Fibroblast of skin of left quadriceps (primary cell): ENCODE measurements at regions not wholly inside any gene's neighbourhood (a gene's known extent, or its start where the extent isn't known, plus 50 kb on each side); places are given as distances from the start of the nearest gene placed in this dataset.
"Not testable (repeated sequence)": the region's sequence is repeated elsewhere in the genome, so short reads cannot be mapped to it uniquely, and the experiment has no call there.

Experiments
- DNase-seq, 2 experiments: peaks; one replicate each; pipeline ENCODE4 v3.0.0-alpha.2; 2013; ENCODE audit warnings: low read depth in 2 of 2

DNA sequence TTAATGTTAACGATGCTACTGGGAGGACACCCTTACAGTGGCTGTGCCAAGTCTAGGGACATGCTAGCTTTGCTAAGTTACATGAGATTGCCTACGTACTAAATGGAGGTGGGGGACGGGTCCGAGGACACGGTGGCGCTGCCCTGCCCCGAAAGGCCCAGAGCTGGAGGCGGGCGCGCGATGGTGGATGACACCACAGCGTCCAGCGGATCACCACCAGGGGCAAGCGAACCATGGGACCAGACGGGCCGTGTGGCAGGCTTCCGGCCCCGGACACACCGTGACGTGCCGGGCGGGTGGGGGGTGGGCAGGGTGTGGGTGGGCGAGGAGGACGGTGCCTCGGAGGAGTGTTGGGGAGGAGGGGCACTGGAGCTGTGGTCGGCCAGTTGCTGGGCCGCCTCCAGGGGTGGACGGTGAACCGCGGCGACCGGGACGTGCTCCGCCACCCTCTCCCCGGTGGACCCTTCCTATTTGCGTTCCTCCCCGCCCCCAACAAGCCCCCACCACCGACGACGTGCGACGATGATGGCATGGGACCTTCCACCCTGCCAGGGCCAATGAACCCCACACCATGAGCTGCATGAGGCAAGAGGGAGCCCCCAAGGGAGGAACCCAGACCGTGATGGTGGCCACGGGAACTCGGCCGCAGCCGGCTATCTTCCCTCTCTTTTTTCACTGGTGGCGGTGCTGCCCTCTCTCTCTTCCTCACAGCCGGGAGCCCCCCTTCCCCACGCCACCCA is 773.3 kb upstream of the DEFB115 start:
- DNase-seq: no peak

DNA sequence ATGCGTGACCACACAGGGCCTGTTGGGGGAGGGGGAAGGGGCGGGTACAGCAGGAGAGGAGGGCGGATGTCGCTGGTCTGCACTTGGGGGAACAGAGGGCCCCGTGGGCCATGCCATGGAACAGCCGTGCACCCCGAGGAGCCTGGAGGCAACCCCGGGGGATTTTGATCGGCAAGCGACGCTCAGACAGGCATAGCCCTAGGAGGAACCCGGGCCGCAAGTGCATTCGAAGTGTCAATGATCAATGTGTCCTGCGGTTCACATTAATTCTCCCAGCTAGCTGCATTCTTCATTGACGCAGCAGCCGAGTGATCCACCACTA is 772.8 kb upstream of the DEFB115 start:
- no peak for DNase-seq

DNA sequence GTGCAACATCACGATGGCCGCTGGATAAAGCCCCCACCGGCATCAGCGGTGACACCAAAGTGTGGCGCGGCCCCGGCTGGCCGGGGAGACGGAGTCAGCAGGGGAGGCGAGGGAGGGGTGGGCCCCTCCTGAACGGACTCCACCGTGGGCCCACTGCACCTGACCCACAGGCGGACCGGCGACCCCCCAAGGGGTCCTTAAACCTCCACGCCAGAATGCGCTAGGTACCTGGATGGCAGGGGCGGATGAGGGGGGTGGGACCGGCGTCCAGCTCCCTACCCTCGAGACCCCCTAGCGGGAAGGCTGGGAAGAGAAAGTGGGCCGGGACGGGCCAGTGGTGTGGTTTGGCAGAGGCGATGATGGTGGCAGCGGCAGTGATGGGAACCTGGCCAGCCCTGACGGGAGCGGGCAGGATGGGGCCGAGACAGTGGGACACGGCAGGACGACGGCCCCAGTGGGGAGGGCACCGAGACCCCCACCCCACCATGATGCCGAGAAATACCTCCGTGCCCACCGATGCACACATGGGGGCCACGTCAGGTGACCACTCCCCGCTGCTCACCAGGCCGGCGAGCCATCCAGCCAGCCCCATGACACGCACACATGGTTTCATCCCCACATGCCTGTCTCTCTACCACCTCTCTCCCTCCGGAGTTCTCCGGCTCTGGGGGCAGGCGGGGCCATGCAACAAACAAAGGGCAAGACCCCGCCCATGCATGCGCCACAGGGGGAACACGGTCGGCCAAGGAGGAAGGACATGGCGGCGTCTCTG is 771.9 kb upstream of the DEFB115 start:
- no peak for DNase-seq

DNA sequence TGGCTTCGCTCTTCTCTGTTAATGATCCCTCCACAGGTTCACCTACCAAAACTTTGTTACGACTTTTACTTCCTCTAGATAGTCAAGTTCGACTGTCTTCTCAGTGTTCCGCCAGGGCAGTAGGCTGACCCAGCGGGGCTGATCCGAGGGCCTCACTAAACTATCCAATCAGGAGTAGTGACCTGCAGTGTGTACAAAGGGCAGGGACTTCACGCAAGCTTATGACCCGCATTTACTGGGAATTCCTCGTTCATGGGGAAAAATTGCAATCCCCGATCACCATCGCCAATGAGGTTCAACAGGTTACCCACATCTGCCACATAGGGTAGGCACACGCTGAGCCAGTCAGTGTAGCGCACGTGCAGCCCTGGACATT is 771.4 kb upstream of the DEFB115 start:
- DNase-seq: no peak

DNA sequence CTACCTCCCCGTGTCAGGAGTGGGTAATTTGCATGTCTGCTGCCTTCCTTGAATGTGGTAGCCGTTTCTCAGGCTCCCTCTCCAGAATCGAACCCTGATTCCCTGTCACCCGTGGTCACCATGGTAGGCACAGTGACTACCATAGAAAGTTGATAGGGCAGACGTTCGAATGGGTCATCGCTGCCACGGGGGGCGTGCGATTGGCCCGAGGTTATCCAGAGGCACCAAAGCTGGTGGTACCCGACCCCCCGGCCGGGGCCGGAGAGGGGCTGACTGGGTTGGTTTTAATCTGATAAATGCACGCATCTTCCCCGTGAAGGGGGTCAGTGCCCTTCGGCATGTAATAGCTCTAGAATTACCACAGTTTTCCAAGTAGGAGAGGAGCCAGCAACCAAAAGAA is 770.0 kb upstream of the DEFB115 start:
- not testable (repeated sequence) for DNase-seq

DNA sequence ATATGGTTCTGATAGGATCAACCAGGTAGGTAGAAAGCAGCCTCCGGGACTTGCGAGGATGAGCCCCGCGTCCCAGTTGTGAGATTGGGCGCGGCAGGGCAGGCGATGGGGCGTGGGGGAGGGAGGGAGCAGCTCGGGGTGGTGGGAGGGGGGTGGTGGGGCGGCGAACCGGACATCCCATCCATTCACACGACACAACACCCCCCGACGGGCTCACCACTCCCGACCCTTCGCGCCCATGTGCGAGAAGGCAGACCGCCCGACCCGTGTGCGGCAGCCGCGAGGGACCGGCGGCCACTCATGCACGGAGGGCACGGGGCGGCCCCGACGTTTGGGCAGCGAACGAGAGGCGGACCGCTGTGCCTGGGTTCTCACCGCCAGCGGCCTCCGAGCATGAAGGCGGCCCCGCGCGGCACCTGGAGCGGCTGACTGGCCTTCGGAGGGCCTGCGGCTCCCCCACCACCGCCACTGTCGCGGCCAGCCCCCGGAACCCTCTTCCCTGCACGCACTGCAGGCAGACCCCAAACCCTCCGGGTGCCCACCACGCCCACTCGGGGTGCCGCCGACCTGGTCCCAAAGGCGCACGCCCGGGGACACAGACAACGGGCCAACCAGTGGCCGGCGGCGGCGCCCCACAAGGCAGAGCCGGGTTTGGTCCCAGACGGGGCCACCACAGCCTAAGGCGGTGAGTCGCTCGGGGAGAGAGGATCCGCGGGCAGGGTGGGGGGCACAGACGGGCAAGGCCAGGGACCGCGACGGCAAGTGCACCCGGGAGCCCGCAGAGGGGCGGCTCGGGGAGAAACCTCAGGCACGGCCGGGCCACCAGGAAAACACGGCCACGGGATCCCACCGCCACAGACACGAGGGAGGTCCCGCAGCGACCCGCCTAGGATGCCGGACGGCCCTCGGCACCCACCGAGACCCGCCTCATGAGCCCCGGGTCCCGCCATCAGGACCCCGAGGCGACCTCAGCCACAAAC is 769.2 kb upstream of the DEFB115 start:
- DNase-seq: no peak

DNA sequence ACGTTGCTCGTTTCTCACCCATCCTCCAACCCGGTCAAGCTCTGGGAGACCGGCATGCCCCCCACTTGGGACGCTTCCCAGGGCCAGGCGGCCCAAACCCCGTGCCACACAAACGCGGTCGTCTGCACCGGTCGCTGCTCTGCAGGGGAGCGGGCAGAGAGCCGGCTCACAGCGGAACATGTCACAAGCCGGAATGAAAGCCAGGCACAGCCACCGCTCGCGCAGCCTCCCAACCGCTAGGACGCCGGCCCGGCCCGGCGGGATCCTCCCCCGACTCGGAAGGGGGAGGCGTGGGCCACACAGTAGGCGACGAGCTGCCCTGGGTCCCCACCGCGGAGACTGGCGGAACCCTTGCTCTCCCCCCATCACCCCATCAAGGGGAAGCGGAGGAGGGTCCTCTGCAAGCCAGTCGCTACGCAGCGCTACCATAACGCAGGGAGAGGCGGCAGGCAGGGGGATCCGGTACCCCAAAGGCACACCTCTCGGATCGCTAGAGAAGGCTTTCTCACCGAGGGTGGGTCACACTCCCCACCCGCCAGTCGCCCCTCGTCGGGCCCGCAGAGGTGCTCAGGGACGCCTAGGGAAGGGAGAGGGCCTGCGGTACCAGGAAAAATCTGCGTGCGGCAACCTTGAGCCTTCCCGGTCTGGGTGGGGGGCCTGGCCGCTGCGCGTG is 768.4 kb upstream of the DEFB115 start:
- no peak for DNase-seq

DNA sequence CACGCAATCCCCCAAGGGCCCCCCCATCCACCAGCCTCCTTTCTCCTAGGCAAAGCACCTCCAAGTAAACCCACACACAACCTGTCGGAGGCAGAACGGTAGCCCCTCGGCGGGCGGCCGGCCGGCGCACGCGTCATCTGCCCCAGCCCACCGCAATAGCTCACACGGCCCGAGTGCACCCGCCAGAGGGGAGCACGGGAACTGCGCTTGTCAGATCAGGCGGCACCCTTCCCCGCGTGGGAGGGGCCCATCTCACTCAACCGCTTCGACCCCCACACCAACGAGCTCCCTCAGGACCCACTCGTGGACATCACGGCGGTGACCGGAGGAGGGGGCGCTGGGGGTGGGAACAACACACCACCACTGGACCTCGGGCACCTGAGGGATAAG is 767.9 kb upstream of the DEFB115 start:
- DNase-seq: no peak

DNA sequence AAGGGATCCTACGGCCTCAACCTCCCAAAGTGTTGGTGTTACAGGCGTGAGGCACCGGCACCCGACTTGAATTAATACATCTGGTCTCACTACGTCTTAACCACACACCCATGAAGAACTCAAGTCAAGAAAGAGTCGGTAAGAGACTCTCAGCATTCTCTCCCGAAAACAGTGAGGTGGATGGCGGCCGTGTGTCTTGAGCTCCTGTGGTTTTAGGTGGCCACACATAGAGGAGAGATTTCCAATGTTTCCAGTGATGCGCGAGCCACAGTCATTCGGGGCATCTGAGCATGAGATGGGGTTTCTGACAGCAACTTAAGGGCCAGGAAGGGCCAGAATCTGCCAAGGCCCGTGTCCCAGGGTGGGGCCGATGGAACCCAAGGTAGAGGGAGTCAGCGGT is 766.4 kb upstream of the DEFB115 start:
- no peak for DNase-seq

DNA sequence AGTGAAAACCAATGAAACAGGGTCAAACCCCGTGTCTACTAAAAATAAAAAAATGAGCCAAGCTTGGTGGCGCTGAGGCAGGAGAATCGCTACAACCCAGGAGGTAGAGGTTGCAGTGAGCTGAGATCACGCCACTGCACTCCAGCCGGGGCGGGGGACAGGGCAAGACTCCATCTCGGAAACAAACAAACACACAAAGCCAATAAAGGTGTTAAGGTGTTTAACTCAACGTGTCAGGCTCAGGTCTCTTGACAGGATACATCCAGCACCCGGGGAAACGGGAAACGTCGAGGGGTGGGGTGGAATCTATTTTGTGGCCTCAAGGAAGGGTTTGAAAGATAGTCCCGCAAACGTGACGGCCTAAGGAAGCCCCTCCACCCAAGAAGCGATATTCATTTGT is 760.8 kb upstream of the DEFB115 start:
- DNase-seq: not testable (repeated sequence)

DNA sequence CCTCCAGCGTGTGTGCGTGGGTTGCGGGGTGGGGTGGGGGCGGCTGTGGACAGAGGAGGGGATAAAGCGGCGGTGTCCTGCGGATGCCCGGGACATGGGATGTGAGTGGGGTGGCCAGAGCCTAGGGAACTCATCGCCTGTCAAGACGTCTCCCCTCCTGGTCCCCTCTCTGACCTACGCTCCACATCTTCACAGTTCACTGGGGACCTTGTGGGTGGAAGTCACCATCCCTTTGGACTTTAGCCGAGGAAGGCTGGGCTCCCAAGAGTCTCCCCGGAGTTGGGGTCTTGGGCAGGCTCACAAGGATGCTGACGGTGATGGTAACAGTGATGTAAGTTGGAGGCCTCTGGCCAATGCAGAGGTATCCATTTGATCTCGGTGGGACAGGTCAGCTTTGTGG is 760.3 kb upstream of the DEFB115 start:
- DNase-seq: not testable (repeated sequence)

DNA sequence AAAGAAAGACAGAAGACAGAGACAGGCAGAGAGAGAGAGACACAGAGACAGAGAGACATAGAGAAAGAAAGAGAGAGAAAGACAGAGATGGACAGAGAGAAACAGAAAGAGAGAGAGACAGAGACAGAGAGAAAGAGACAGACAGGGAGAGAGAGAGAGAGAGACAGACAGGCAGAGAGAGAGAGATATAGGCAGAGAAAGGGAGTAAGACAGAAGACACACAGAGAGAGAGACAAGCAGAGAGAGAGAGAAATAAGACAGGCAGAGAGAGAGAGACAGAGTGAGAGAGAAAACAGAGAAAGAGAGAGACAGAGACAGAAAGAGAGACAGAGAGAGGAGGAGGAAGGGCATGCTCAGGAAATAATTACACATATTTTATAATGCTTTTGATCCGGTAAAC is 758.3 kb upstream of the DEFB115 start:
- no peak for DNase-seq

DNA sequence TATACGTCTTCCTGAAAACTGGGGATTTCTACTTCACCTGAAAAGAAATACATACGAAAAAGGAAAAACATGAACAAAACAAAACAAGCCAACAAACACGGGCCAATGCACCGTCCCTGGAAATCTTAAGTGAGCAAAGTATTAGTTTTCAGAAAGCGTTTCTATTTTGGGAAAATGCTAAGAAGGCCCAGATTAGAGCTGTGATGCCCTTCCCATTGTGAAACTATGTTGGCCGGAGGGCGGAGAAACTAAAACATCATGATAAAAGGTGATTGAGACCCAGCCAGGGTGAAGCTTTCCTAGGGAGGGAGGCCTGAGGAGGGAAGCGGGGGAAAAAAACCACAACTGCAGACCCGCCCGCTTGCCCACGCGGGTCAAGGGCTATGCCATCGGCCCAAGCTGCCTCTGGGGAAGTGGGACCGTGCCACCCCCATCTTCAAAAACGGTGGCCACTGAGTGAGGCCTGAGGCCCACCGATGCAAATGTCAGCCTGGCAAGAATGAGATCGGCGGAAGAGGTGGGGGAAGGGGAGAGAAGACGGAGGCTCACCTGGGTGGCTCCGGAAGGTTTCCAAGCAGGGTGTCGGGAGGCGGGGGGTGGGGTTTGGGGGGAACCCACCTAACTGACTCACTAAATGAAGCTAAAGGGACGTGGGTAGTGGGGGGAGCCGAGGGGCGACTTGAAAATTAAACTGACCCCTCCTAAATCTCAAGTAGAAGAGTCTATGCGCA is 757.6 kb upstream of the DEFB115 start:
- DNase-seq: not testable (repeated sequence)

DNA sequence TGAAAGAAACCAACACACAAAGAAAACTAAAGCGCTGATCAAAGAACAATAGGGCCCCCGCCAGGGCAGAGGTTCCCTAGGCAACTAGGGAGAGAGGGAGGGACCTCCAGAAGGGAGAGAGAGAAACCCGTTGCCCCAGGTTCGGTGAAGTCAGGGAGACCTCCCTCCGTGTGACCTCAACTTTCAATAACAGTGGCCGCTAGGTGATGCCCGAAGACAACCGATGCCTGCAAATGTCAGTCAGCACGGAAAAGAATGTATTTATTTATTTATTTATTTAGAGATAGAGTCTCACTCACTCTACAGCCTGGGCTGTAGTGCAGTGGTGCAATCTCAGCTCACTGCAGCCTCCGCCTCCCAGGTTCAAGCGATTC is 757.0 kb upstream of the DEFB115 start:
- DNase-seq: not testable (repeated sequence)

DNA sequence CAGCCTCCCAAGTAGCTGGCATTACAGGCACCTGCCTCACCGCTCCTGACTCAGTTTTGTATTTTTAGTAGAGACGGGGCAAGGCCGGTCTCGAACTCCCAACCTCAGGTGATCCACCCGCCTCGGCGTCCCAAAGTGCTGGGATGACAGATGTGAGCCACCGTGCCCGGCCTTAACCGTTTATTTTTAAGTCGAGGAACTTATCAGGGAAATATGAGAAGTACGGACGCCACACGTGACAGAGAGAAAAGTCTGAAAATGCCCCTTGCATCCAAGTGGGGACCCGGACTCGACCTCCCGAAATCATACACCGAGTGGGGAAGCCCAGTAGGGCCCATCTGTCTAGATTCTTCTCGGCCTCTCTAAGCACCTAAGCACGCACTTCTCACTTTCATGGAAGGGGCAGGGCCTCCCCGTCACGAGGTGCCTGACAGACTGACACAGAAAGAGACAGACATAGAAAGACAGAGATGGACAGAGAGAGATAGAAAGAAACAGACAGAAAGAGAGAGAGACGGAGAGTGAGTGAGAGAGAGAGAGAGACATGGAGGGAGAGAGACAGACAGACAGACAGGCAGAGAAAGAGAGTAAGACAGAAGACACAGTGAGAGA is 756.5 kb upstream of the DEFB115 start:
- no peak for DNase-seq

DNA sequence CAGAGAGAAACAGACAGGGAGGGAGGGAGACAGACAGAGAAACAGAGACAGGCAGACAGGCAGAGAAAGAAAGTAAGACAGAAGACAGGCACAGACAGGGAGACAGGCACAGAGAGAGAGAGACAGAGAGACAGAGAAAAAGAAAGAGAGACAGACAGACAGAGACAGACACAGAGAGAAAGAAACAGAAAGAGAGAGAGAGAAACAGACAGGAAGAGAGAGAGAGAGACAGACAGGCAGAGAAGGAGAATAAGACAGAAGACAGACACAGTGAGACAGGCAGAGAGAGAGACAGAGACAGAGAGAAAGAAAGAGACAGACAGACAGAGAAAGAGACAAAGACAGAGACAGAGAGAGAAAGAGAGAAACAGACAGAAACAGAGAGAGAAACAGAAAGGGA is 754.8 kb upstream of the DEFB115 start:
- DNase-seq: no peak

DNA sequence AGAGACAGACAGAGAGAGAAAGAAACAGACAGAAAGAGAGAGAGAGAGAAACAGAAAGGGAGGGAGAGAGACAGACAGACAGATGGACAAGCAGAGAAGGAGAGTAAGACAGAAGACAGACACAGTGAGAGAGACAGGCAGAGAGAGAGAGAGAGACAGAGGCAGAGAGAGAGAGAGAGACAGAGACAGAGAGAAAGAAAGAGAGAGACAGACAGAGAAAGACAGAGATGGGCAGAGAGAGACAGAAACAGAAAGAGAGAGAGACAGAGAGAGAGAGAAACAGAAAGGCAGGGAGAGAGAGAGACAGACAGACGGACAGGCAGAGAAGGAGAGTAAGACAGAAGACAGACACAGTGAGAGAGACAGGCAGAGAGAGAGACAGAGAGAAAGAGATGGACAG is 754.3 kb upstream of the DEFB115 start:
- not testable (repeated sequence) for DNase-seq

DNA sequence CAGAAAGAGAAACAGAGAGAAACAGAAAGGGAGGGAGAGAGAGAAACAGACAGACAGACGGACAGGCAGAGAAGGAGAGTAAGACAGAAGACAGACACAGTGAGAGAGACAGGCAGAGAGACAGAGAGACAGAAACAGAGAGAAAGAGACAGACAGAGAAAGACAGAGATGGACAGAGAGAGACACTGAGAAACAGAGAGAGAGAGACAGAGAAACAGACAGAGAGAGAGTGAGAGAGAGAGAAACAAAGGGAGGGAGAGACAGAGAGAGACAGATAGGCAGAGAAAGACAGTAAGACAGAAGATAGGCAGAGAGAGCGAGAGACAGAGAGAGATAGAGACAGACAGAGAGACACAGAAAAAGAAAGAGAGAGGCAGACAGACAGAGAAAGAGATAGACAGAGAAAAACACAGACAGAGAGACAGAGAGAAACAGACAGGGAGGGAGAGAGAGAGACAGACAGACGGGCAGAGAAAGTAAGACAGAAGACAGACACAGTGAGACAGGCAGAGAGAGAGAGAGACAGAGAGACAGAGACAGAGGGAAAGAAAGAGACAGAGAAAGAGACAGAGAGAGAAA is 753.4 kb upstream of the DEFB115 start:
- DNase-seq: no peak

DNA sequence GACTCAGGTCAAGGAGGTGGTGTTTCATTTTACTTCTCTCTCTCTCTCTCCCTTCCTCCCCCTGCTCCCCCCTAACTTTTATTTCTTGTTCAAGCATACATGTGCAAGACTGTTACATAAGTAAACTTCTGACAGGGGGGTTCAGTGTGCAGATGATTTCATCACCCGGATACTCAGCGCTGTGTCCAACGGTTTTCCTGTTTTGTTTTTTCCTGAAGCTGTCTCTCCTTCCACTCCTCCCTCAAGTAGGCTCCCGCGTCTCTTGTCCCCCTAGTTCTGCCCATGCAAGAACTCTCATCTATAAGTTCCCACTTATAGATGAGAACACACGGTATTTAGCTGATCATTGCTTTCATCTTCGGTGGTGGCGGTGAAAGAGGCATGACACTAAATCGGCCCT is 751.9 kb upstream of the DEFB115 start:
- no peak for DNase-seq

DNA sequence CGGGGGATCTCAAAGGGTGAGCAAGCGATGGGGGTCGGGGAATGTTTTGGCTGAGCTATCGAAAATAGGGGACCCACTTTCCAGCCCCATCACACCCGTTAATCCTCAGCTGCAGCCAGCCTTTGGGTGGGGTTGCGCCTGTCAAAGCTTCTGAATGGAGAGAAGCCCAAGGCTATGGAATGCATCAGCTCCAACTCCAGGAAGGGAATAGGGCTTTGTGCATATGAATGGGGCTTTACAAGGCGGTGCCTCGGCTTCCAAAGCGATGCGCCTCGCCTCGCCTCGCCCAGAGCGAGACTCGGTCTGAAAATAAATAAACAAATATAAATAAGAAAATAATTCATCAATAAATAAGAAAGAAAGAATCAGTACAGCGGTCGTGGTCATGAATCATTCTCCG is 751.4 kb upstream of the DEFB115 start:
- DNase-seq: no peak
